Natural killer cell (primary cell): ENCODE measurements at regions not wholly inside any gene's neighbourhood (a gene's known extent, or its start where the extent isn't known, plus 50 kb on each side); places are given as distances from the start of the nearest gene placed in this dataset.
"Not testable (repeated sequence)": the region's sequence is repeated elsewhere in the genome, so short reads cannot be mapped to it uniquely, and the experiment has no call there.

Experiments used
- ATAC-seq, 3 donors: fragments of 150-1000 bp in 2 of 3; fragments of 200-7000 bp in 1 of 3; cut with Tn5 transposase; 1 replicate in 1 of 3; 2 replicates in 2 of 3; pipeline ENCODE4 v1.10.0; 2021; ENCODE audit warnings: mild to moderate bottlenecking in 2 of 3, moderate library complexity in 2 of 3
- DNase-seq, 2 donors: peaks; one replicate each; pipeline versions ENCODE4 v3.0.0 to v3.0.0-alpha.2; 2013 to 2021; ENCODE audit warnings: mixed read lengths in 1 of 2
- H3K27ac ChIP-seq: one replicate; pipeline ENCODE4 v1.5.1; 2013; ENCODE audit warnings: mild to moderate bottlenecking, low read length
- H3K27me3 ChIP-seq: one replicate; pipeline ENCODE4 v1.6.1; 2013; ENCODE audit warnings: low read length; ENCODE audit not compliant: control insufficient read depth, insufficient read depth
- H3K36me3 ChIP-seq: one replicate; pipeline ENCODE4 v1.6.1; 2013; ENCODE audit warnings: low read length; ENCODE audit not compliant: control insufficient read depth, insufficient read depth
- H3K4me1 ChIP-seq: one replicate; pipeline ENCODE4 v1.6.1; 2013; ENCODE audit warnings: low read length; ENCODE audit not compliant: control insufficient read depth, insufficient read depth
- H3K4me3 ChIP-seq: one replicate; pipeline ENCODE4 v1.5.1; 2013; ENCODE audit warnings: low read length
- H3K9me3 ChIP-seq: one replicate; pipeline ENCODE4 v1.6.1; 2013; ENCODE audit warnings: low read length; ENCODE audit not compliant: control insufficient read depth, insufficient read depth
- H3K27ac Mint-ChIP-seq, 2 donors: one replicate each; pipeline ENCODE4 v1.8.0; 2022; ENCODE audit warnings: mild to moderate bottlenecking in 2 of 2, mixed read lengths in 2 of 2, moderate library complexity in 1 of 2
- H3K27me3 Mint-ChIP-seq, 2 donors: one replicate each; pipeline ENCODE4 v1.8.0; 2022; ENCODE audit warnings: low read depth in 2 of 2, mixed read lengths in 2 of 2
- H3K36me3 Mint-ChIP-seq: one replicate; pipeline ENCODE4 v1.8.0; 2022; ENCODE audit warnings: mixed read lengths
- H3K4me1 Mint-ChIP-seq, 2 donors: one replicate each; pipeline ENCODE4 v1.8.0; 2022; ENCODE audit warnings: mixed read lengths in 2 of 2
- H3K4me3 Mint-ChIP-seq: one replicate; pipeline ENCODE4 v1.8.0; 2022; ENCODE audit warnings: mild to moderate bottlenecking, moderate library complexity, mixed read lengths
- H3K9me3 Mint-ChIP-seq, 2 donors: one replicate each; pipeline ENCODE4 v1.8.0; 2022; ENCODE audit warnings: mixed read lengths in 2 of 2
- CTCF ChIP-seq: fragments of 200-600 bp; IDR thresholded peaks from one replicate; pipeline ENCODE4 v1.8.0; 2022; ENCODE audit warnings: antibody characterized with exemption
- whole genome bisulfite sequencing: methylation state at CpG from one replicate; pipeline ENCODE4 v1.1.7; 2013; ENCODE audit warnings: missing lambda C conversion rate; ENCODE audit not compliant: insufficient coverage; 5-methylcytosine and 5-hydroxymethylcytosine counted together
- intact Hi-C: fragments of 100-400 bp; cut with micrococcal nuclease; formaldehyde crosslinking; loops from one replicate; pipeline ENCODE4 v1.14.2; 2022

GRCh38 chr3:78257951-78258530 lies 1218.1 kb downstream of the ROBO2 start:
- Histone ChIP-seq H3K36me3 (no peaks in the 10 kb centered on the region), H3K4me1 (no peaks in the 10 kb centered on the region), H3K4me3 (no peak overlapping the region), H3K9me3 (no peaks in the 10 kb centered on the region), H3K27ac (no peak overlapping the region), H3K27me3 (no peaks in the 10 kb centered on the region)
- H3K4me3 Mint-ChIP-seq, result no peak overlapping the region
- DNase-seq (no peak), ATAC-seq (no peak)
- WGBS, result 93% methylated on average over 3 of the region's 3 CpGs
- H3K9me3 Mint-ChIP-seq, result peaks cover 4 to 5% of the 10 kb centered on the region in 2 donors
- no peak overlapping the region for H3K27ac Mint-ChIP-seq
- TF ChIP-seq CTCF, result no peak
- no peaks in the 10 kb centered on the region for H3K36me3 Mint-ChIP-seq
- no peaks in the 10 kb centered on the region for H3K4me1 Mint-ChIP-seq
- H3K27me3 Mint-ChIP-seq, result no peaks in the 10 kb centered on the region
- intact Hi-C loops, result no loop called here

DNA sequence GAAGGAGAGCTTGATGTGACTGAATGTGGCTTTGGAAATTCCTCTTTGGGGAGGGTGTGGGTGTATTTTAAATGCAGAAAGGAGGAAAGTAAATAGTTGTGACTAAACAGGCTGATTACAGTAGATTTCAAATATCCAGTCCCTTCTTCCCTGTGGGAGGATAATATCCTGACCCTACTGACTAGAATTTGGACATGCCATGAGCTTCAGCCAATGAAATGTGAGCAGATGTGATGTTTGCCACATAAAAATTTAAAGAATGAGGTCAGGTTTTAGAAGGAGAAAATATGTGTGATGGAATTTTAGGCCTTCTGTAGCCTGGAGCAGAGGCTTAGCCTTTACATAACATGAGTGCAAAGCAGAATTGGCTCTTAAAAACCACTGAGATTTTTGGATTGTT lies 1218.9 kb downstream of the ROBO2 start:
- H3K27ac ChIP-seq, result no peak overlapping the region
- TF ChIP-seq CTCF, result no peak
- Mint-ChIP-seq H3K4me1 (no peaks in the 10 kb centered on the region), H3K36me3 (no peaks in the 10 kb centered on the region), H3K9me3 (peaks cover 4 to 5% of the 10 kb centered on the region in 2 donors), H3K27me3 (no peaks in the 10 kb centered on the region), H3K27ac (no peak overlapping the region), H3K4me3 (no peak overlapping the region)
- DNase-seq (no peak), ATAC-seq (no peak)
- no peaks in the 10 kb centered on the region for H3K9me3 ChIP-seq
- intact Hi-C loops, result no loop called here
- no peaks in the 10 kb centered on the region for H3K27me3 ChIP-seq
- no peaks in the 10 kb centered on the region for H3K4me1 ChIP-seq
- no peak overlapping the region for H3K4me3 ChIP-seq
- H3K36me3 ChIP-seq, result no peaks in the 10 kb centered on the region

DNA sequence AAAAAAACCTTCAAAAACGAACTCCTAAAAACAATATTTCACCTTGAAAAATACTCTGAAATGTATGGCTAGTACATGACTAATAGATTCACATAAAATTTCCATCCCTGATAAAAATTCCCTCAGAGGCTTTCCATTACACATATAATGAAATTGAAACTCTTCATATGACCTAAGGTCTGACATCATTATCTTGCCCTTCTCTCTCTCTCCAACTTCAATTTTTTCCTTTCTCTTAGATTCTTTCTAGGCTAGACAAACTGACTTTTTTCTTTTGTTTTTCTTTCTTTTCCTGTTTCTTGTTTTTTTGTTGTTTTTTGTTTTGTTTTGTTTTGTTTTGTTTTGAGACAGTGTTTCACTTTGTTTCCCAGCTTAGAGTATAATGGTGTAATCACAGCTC lies 1220.5 kb downstream of the ROBO2 start:
- Histone ChIP-seq H3K4me3 (no peak overlapping the region), H3K9me3 (no peaks in the 10 kb centered on the region), H3K4me1 (no peaks in the 10 kb centered on the region), H3K27me3 (no peaks in the 10 kb centered on the region), H3K27ac (no peak overlapping the region), H3K36me3 (no peaks in the 10 kb centered on the region)
- H3K4me1 Mint-ChIP-seq, result no peaks in the 10 kb centered on the region
- peaks cover 7% of the 10 kb centered on the region in 2 donors for H3K9me3 Mint-ChIP-seq
- peaks cover 8% of the 10 kb centered on the region for H3K36me3 Mint-ChIP-seq
- no peaks in the 10 kb centered on the region for H3K27me3 Mint-ChIP-seq
- no peak for ATAC-seq
- H3K27ac Mint-ChIP-seq, result no peak overlapping the region
- TF ChIP-seq CTCF, result no peak
- intact Hi-C loops, result no loop called here
- H3K4me3 Mint-ChIP-seq, result no peak overlapping the region
- no peak for DNase-seq
- WGBS, result no CpG with 5 or more reads among the region's 1 CpG

DNA sequence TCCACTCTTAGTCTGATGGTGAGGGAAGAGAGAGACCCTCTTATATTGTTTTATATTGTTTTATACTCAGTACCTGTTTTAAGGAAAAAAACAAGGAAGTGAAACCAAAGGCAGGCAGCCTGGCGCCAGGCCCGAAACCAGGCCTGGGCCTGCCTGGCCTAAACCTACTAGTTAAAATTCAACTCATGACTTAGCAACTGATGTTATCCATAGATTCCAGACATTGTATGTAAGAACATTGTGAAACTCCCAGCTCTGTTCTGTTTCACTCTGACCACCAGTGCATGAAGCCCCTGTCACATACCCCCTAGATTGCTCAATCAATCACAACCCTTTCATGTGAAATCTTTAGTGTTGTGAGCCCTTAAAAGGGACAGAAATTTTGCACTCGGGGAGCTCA lies 1226.7 kb downstream of the ROBO2 start:
- DNase-seq, H3K27ac ChIP-seq, intact Hi-C loops, H3K36me3 ChIP-seq, H3K27ac Mint-ChIP-seq, H3K4me3 ChIP-seq, H3K27me3 Mint-ChIP-seq, ATAC-seq, H3K4me3 Mint-ChIP-seq, H3K27me3 ChIP-seq: not testable (repeated sequence)
- peaks cover 11 to 26% of the 10 kb centered on the region in 2 donors for H3K4me1 Mint-ChIP-seq
- Histone ChIP-seq H3K4me1 (peaks cover 16% of the 10 kb centered on the region), H3K9me3 (peaks cover 11% of the 10 kb centered on the region)
- peaks cover 7 to 13% of the 10 kb centered on the region in 2 donors for H3K9me3 Mint-ChIP-seq
- peaks cover 19% of the 10 kb centered on the region for H3K36me3 Mint-ChIP-seq
- whole genome bisulfite sequencing, result 72% methylated on average over 3 of the region's 3 CpGs
